ENCODE measurements at regions not wholly inside any gene's neighbourhood (a gene's known extent, or its start where the extent isn't known, plus 50 kb on each side); places are given as distances from the start of the nearest gene placed in this dataset.

- no peaks in the 10 kb centered on the region for H3K79me2 ChIP-seq (ENCODE audit: control insufficient read depth, insufficient read depth, low read length)
- in situ Hi-C loops (cut with MboI), result no loop called here
- WGBS (ENCODE audit: insufficient coverage, insufficient replicate concordance, low lambda C conversion rate, missing lambda C conversion rate), result 17% methylated on average over 3 of the region's 3 CpGs
- H2AFZ ChIP-seq (ENCODE audit: control insufficient read depth, low read depth, low read length), result no peak overlapping the region
- no peak overlapping the region for H3K4me3 ChIP-seq
- no peak overlapping the region for H3K9ac ChIP-seq (ENCODE audit: control insufficient read depth, insufficient read depth, low read length)
- H3K9me3 ChIP-seq (replicated peaks; ENCODE audit: control insufficient read depth, insufficient read depth, low read length), result no peaks in the 10 kb centered on the region
- BruUV-seq (replicated peaks), result no TSS peak
- ChIA-PET CTCF (no interaction called here), RAD21 (ENCODE audit: unreplicated experiment) (no interaction called here), POLR2A (no interaction called here), SMC1A (ENCODE audit: uncharacterized antibody, unreplicated experiment) (no interaction called here)
- H3K4me1 ChIP-seq (ENCODE audit: control insufficient read depth, insufficient read depth, low read length), result no peaks in the 10 kb centered on the region
- ATAC-seq (no peak), DNase-seq (ENCODE audit: low read depth, low spot score) (no peak), FAIRE-seq (no peak)
- TF ChIP-seq ZNF622 (IDR thresholded peaks at IDR 0.05) (no peak), PAX8 (IDR thresholded peaks at IDR 0.05) (no peak), SREBF1 (IDR thresholded peaks at IDR 0.05; ENCODE audit: low read length) (no peak), CTCF (IDR thresholded peaks at IDR 0.05 in 2 of 3, conservative IDR thresholded peaks at IDR 0.05 in 1 of 3; ENCODE audit: control insufficient read depth in 2 of 3, extremely low read depth in 1 of 3, insufficient read depth in 1 of 3, low read depth in 3 of 3, low read length in 3 of 3) (no peak), RFX5 (IDR thresholded peaks at IDR 0.05; ENCODE audit: low read depth, low read length) (no peak), MEF2A (IDR thresholded peaks at IDR 0.05; ENCODE audit: insufficient read depth, low read depth, low read length) (no peak), IKZF1 (conservative IDR thresholded peaks at IDR 0.05) (no peak), ZBED1 (IDR thresholded peaks at IDR 0.05; ENCODE audit: borderline replicate concordance) (no peak), CEBPB (IDR thresholded peaks at IDR 0.05; ENCODE audit: borderline replicate concordance in 1 of 2, low read depth in 2 of 2, low read length in 2 of 2) (no peak), BRCA1 (IDR thresholded peaks at IDR 0.05; ENCODE audit: low read depth, low read length) (no peak)
- TF ChIP-seq, protein P1, sequence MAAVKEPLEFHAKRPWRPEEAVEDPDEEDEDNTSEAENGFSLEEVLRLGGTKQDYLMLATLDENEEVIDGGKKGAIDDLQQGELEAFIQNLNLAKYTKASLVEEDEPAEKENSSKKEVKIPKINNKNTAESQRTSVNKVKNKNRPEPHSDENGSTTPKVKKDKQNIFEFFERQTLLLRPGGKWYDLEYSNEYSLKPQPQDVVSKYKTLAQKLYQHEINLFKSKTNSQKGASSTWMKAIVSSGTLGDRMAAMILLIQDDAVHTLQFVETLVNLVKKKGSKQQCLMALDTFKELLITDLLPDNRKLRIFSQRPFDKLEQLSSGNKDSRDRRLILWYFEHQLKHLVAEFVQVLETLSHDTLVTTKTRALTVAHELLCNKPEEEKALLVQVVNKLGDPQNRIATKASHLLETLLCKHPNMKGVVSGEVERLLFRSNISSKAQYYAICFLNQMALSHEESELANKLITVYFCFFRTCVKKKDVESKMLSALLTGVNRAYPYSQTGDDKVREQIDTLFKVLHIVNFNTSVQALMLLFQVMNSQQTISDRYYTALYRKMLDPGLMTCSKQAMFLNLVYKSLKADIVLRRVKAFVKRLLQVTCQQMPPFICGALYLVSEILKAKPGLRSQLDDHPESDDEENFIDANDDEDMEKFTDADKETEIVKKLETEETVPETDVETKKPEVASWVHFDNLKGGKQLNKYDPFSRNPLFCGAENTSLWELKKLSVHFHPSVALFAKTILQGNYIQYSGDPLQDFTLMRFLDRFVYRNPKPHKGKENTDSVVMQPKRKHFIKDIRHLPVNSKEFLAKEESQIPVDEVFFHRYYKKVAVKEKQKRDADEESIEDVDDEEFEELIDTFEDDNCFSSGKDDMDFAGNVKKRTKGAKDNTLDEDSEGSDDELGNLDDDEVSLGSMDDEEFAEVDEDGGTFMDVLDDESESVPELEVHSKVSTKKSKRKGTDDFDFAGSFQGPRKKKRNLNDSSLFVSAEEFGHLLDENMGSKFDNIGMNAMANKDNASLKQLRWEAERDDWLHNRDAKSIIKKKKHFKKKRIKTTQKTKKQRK (IDR thresholded peaks at IDR 0.05; ENCODE audit: low read depth, low read length), result no peak
- H3K4me2 ChIP-seq (ENCODE audit: control insufficient read depth, insufficient read depth), result no peak overlapping the region
- H3K27me3 ChIP-seq (replicated peaks in 1 of 2; ENCODE audit: control insufficient read depth in 2 of 2, insufficient read depth in 2 of 2, low read length in 1 of 2), result no peaks in the 10 kb centered on the region
- intact Hi-C loops (cut with micrococcal nuclease; ENCODE audit: unreplicated experiment), result no loop called here
- no peak overlapping the region for H3K27ac ChIP-seq (ENCODE audit: control insufficient read depth, insufficient read depth)
- no peaks in the 10 kb centered on the region for H3K36me3 ChIP-seq (ENCODE audit: control insufficient read depth in 2 of 2, insufficient read depth in 2 of 2, low read length in 1 of 2)
- no peaks in the 10 kb centered on the region for H4K20me1 ChIP-seq (ENCODE audit: control insufficient read depth, insufficient read depth)
Measured at GRCh38 chr16:59959311-59959710, 1225.2 kb upstream of the GOT2 start.
